HEK293T (cell line): ENCODE measurements at regions not wholly inside any gene's neighbourhood (a gene's known extent, or its start where the extent isn't known, plus 50 kb on each side); places are given as distances from the start of the nearest gene placed in this dataset.
"Not testable (repeated sequence)": the region's sequence is repeated elsewhere in the genome, so short reads cannot be mapped to it uniquely, and the experiment has no call there.

Experiments
- CTCF ChIA-PET: fragments of 350-600 bp; formaldehyde crosslinking; extraction: SDS; loops from one replicate; lab custom pipeline; 2021; ENCODE audit warnings: antibody characterized with exemption, inconsistent platforms; lab: Yijun Ruan, JAX
- POLR2A ChIA-PET: fragments of 350-600 bp; formaldehyde crosslinking; extraction: SDS; loops from one replicate; lab custom pipeline; 2020; ENCODE audit warnings: antibody characterized with exemption, inconsistent platforms; lab: Yijun Ruan, JAX
- DNase-seq: peaks from one replicate; pipeline ENCODE4 v3.0.0; 2012; ENCODE audit warnings: mixed read lengths; ENCODE audit errors: extremely low spot score
- ARNT ChIP-seq: fragments of 450-650 bp; IDR thresholded peaks from 2 replicates; pipeline ENCODE4 v1.6.1; 2017; ENCODE audit warnings: mild to moderate bottlenecking
- BHLHE40 ChIP-seq: fragments of 450-650 bp; IDR thresholded peaks from 2 replicates; pipeline ENCODE4 v1.6.1; 2016; ENCODE audit warnings: mild to moderate bottlenecking, moderate library complexity, borderline replicate concordance
- CTBP1 ChIP-seq: fragments of 450-650 bp; IDR thresholded peaks from 2 replicates; pipeline ENCODE4 v1.6.1; 2016; ENCODE audit warnings: borderline replicate concordance
- ELF4 ChIP-seq: fragments of 450-650 bp; IDR thresholded peaks from 2 replicates; pipeline ENCODE4 v1.6.1; 2017; ENCODE audit warnings: antibody characterized with exemption
- FOXA1 ChIP-seq: fragments of 450-650 bp; IDR thresholded peaks from 2 replicates; pipeline ENCODE4 v1.6.1; 2016; ENCODE audit warnings: mild to moderate bottlenecking
- FOXK2 ChIP-seq: fragments of 450-650 bp; IDR thresholded peaks from 2 replicates; pipeline ENCODE4 v1.6.1; 2016; ENCODE audit warnings: mild to moderate bottlenecking
- FOXM1 ChIP-seq: fragments of 450-650 bp; IDR thresholded peaks from 2 replicates; pipeline ENCODE4 v1.6.1; 2017; ENCODE audit warnings: mild to moderate bottlenecking, borderline replicate concordance
- HDGF ChIP-seq: fragments of 450-650 bp; IDR thresholded peaks from 2 replicates; pipeline ENCODE4 v1.6.1; 2017; ENCODE audit warnings: antibody characterized with exemption, borderline replicate concordance
- L3MBTL2 ChIP-seq: fragments of 450-650 bp; conservative IDR thresholded peaks from 2 replicates; pipeline ENCODE4 v1.6.1; 2016; ENCODE audit warnings: mild to moderate bottlenecking
- LEF1 ChIP-seq: fragments of 450-650 bp; IDR thresholded peaks from 2 replicates; pipeline ENCODE4 v1.6.1; 2017; ENCODE audit warnings: mild to moderate bottlenecking, borderline replicate concordance
- NFRKB ChIP-seq: fragments of 450-650 bp; IDR thresholded peaks from 2 replicates; pipeline ENCODE4 v1.6.1; 2016; ENCODE audit warnings: mild to moderate bottlenecking, moderate library complexity
- SP1 ChIP-seq: fragments of 450-650 bp; IDR thresholded peaks from 2 replicates; pipeline ENCODE4 v1.6.1; 2017
- SUZ12 ChIP-seq: fragments of 450-650 bp; IDR thresholded peaks from 2 replicates; pipeline ENCODE4 v1.6.1; 2016; ENCODE audit warnings: mild to moderate bottlenecking
- TARDBP ChIP-seq: fragments of 450-650 bp; IDR thresholded peaks from 2 replicates; pipeline ENCODE4 v1.6.1; 2016
- ZNF384 ChIP-seq: fragments of 450-650 bp; IDR thresholded peaks from 2 replicates; pipeline ENCODE4 v1.6.1; 2016
- TF ChIP-seq, protein P1 (sequence below): fragments of 450-650 bp; IDR thresholded peaks from 2 replicates; pipeline ENCODE4 v1.6.1; 2016

DNA sequence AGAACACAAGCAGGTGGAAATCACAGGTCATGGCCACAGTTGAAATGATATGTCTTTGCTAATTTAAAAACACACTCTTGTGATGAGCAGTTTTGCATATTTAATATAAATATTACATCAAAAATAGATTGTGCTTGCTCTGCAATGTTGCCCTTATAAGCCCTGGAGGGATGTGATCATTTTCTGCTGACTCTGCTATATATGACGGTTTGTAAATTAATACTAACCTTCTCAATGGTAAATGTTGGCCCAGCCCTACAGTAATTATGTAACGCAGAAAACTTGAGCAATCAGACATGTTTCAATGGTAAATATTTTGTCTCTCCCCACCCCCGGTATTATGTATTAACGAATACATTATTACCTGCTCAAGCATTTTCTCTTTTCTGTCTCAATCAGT lies 359.5 kb upstream of the CNTN6 start:
- TF ChIP-seq L3MBTL2 (no peak), FOXK2 (no peak), SUZ12 (no peak), NFRKB (no peak), LEF1 (no peak), FOXM1 (no peak), TARDBP (no peak), BHLHE40 (no peak), ELF4 (no peak), SP1 (no peak), ZNF384 (no peak), HDGF (no peak), ARNT (no peak), CTBP1 (no peak), FOXA1 (no peak)
- TF ChIP-seq, protein P1, sequence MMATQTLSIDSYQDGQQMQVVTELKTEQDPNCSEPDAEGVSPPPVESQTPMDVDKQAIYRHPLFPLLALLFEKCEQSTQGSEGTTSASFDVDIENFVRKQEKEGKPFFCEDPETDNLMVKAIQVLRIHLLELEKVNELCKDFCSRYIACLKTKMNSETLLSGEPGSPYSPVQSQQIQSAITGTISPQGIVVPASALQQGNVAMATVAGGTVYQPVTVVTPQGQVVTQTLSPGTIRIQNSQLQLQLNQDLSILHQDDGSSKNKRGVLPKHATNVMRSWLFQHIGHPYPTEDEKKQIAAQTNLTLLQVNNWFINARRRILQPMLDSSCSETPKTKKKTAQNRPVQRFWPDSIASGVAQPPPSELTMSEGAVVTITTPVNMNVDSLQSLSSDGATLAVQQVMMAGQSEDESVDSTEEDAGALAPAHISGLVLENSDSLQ, result no peak
- ChIA-PET CTCF (no interaction called here), POLR2A (no interaction called here)
- DNase-seq, result no peak

DNA sequence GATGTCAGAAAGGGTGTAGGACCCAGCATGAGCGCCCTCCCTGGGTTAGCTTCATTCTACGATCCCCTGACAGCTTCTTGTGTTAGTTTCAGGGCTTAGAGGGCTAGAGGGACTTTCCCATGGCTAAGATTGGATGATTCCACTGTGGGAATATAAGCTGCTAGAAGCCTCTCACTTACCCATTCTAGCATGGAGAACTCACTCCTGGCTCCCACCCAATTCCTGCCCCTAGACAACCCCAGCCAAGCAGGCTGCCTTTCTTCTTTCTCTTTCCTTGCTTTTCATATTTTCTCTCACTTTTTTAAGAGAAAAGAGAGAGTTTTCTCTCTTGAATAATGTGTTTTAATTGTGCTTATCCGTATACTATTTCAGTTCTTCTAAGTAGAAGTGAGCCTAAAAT lies 335.1 kb upstream of the CNTN6 start:
- DNase-seq, result no peak
- POLR2A ChIA-PET, result no interaction called here
- TF ChIP-seq ZNF384, result no peak
- TF ChIP-seq SP1, result no peak
- no peak for TF ChIP-seq NFRKB
- no peak for TF ChIP-seq FOXM1
- TF ChIP-seq CTBP1, result no peak
- no peak for TF ChIP-seq FOXK2
- TF ChIP-seq TARDBP, result no peak
- no peak for TF ChIP-seq ARNT
- TF ChIP-seq, protein P1, result no peak
- TF ChIP-seq FOXA1, result no peak

DNA sequence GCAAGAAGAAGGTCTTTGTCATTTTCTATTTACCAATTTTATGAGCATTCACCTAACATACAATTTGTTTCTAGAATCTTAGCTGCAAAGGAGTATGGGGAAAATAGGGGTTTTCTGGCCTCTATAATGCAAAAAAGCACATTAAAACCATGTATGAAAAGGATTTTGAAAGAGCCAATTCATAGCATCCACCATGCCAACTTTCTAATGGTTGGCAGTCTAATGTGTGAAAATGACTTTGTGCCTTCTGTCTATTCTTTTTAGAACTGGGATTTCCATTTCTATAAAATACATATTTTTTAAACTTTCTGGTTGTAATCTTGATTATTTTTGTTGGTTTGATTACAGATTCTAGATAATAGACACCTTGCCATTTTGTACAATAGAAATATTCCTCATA lies 333.7 kb upstream of the CNTN6 start:
- POLR2A ChIA-PET, result no interaction called here
- CTCF ChIA-PET, result no interaction called here
- DNase-seq, result no peak
- no peak for TF ChIP-seq SUZ12
- TF ChIP-seq LEF1, result no peak
- TF ChIP-seq FOXM1, result no peak
- TF ChIP-seq NFRKB, result no peak
- TF ChIP-seq HDGF, result no peak
- TF ChIP-seq TARDBP, result no peak
- TF ChIP-seq ELF4, result no peak
- TF ChIP-seq, protein P1, result no peak
- no peak for TF ChIP-seq ARNT
- no peak for TF ChIP-seq FOXA1

More for the DNA sequence above, 335.1 kb upstream of the CNTN6 start:
- CTCF ChIA-PET, result no interaction called here

DNA sequence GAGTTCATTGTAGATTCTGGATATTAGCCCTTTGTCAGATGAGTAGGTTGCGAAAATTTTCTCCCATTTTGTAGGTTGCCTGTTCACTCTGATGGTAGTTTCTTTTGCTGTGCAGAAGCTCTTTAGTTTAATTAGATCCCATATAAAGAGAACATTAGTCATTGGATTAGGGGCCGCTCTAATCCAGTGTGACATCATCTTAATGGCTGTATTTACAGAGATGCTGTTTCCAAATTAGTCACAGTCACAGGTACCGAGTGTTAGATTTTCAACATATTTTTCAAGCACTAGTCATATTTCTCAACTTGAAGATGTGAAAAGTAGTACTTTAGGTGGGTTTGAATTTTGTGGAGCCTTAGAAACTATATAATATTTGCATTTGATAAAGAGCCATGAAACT lies 319.4 kb upstream of the CNTN6 start:
- DNase-seq, CTCF ChIA-PET, POLR2A ChIA-PET: not testable (repeated sequence)

DNA sequence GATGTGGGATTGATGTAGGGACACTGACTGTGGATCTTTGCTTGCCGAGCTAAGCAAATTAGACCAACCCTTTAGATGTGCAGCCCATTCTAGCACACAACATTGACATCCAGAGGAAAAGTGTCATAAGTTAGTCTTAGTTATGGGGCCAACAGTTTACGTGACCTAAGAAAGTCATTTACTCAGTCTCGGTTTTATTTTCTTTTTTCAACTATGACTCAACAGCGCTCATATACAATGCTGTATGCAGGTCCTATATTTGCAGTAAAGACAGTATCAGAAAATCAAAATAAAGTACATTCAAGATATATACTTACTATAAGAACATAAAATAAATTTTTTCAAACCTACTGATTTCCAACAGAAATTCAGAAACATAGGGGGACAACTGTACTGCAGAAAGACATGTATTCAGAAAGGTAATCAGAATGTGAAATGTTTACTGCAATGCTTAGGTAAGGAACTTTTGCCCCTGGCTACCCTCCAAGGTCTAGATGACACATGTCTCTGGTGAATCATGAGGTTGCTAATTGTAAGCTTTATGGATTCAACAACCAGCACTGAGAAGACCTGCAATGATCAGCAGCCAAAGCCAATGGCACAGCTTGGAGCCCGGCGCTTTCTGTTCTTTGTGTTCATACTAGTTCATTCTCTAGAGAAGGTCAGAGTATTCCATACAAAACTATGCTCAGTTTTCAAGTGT lies 317.5 kb upstream of the CNTN6 start:
- POLR2A ChIA-PET, result no interaction called here
- DNase-seq, result no peak
- no peak for TF ChIP-seq TARDBP
- TF ChIP-seq SUZ12, result no peak
- no peak for TF ChIP-seq ARNT
- no peak for TF ChIP-seq SP1
- TF ChIP-seq LEF1, result no peak
- TF ChIP-seq CTBP1, result no peak
- no peak for TF ChIP-seq BHLHE40
- no peak for TF ChIP-seq ELF4
- no peak for TF ChIP-seq L3MBTL2
- no peak for TF ChIP-seq FOXK2
- TF ChIP-seq FOXA1, result no peak
- TF ChIP-seq FOXM1, result no peak
- TF ChIP-seq ZNF384, result no peak
- TF ChIP-seq HDGF, result no peak
- CTCF ChIA-PET, result no interaction called here

DNA sequence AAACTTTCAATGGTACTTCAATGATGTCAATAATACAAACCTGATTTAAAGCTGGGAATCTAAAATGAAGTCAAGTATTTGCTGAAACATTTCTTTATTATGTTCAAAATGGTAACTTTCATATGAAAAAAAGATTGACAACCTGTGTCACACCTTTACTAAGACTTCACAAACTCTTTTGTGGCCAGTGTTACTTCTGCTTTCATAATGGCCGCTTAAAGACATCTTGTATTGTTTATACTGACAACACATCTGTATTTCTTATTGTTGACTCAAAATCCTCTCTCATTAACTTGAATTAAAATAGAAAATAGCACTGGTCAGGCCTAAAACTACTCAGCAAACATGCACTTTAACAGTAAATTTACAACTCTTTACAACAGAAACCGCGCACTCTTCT lies 312.3 kb upstream of the CNTN6 start:
- no peak for DNase-seq
- no peak for TF ChIP-seq HDGF
- no peak for TF ChIP-seq SUZ12
- TF ChIP-seq, protein P1, result no peak
- TF ChIP-seq FOXA1, result no peak
- no peak for TF ChIP-seq ARNT
- TF ChIP-seq CTBP1, result no peak
- TF ChIP-seq ELF4, result no peak
- no peak for TF ChIP-seq ZNF384
- no peak for TF ChIP-seq SP1
- TF ChIP-seq BHLHE40, result no peak
- TF ChIP-seq NFRKB, result no peak
- no peak for TF ChIP-seq TARDBP
- TF ChIP-seq LEF1, result no peak
- no peak for TF ChIP-seq FOXM1
- no peak for TF ChIP-seq FOXK2
- no peak for TF ChIP-seq L3MBTL2
- ChIA-PET CTCF (no interaction called here), POLR2A (no interaction called here)
